Mesendoderm (in vitro differentiated cells): ENCODE measurements at regions not wholly inside any gene's neighbourhood (a gene's known extent, or its start where the extent isn't known, plus 50 kb on each side); places are given as distances from the start of the nearest gene placed in this dataset.
"Not testable (repeated sequence)": the region's sequence is repeated elsewhere in the genome, so short reads cannot be mapped to it uniquely, and the experiment has no call there.

ENCODE experiments used
- DNase-seq: peaks from one replicate; pipeline ENCODE4 v3.0.0; 2013
- H2AK5ac ChIP-seq: 2 replicates; pipeline ENCODE4 v1.6.1; 2013; ENCODE audit warnings: low read length, inconsistent platforms
- H2BK120ac ChIP-seq: 2 replicates; pipeline ENCODE4 v1.6.1; 2013; ENCODE audit warnings: low read depth, mild to moderate bottlenecking, low read length, moderate library complexity, mixed read lengths
- H2BK15ac ChIP-seq: replicated peaks from 2 replicates; pipeline ENCODE4 v1.6.1; 2013; ENCODE audit warnings: low read depth, mild to moderate bottlenecking, moderate library complexity
- H2BK5ac ChIP-seq: 2 replicates; pipeline ENCODE4 v1.6.1; 2013; ENCODE audit warnings: low read length, inconsistent platforms
- H3K18ac ChIP-seq: 2 replicates; pipeline ENCODE4 v1.6.1; 2013; ENCODE audit warnings: mild to moderate bottlenecking, low read length, mixed read lengths
- H3K23ac ChIP-seq: one replicate; pipeline ENCODE4 v1.6.1; 2013; ENCODE audit warnings: low read length
- H3K27ac ChIP-seq: 2 replicates; pipeline ENCODE4 v1.5.1; 2013; ENCODE audit warnings: low read depth, mild to moderate bottlenecking, inconsistent platforms, low read length, moderate library complexity
- H3K27me3 ChIP-seq: 2 replicates; pipeline ENCODE4 v1.6.1; 2013; ENCODE audit warnings: low read length, control low read depth, mild to moderate bottlenecking, inconsistent platforms; ENCODE audit not compliant: insufficient read depth, poor library complexity
- H3K36me3 ChIP-seq: 2 replicates; pipeline ENCODE4 v1.6.1; 2013; ENCODE audit warnings: low read length, inconsistent platforms; ENCODE audit not compliant: control insufficient read depth, insufficient read depth
- H3K4ac ChIP-seq: one replicate; pipeline ENCODE4 v1.6.1; 2013; ENCODE audit warnings: low read depth, mild to moderate bottlenecking, low read length, moderate library complexity
- H3K4me1 ChIP-seq: 2 replicates; pipeline ENCODE4 v1.6.1; 2013; ENCODE audit warnings: low read depth, low read length, inconsistent platforms; ENCODE audit not compliant: control insufficient read depth
- H3K4me2 ChIP-seq: 2 replicates; pipeline ENCODE4 v1.6.1; 2013; ENCODE audit warnings: low read length
- H3K4me3 ChIP-seq: 2 replicates; pipeline ENCODE4 v1.5.1; 2013; ENCODE audit warnings: mild to moderate bottlenecking, low read length
- H3K56ac ChIP-seq: one replicate; pipeline ENCODE4 v1.6.1; 2013; ENCODE audit warnings: low read length
- H3K79me1 ChIP-seq: 2 replicates; pipeline ENCODE4 v1.6.1; 2013; ENCODE audit warnings: low read length, inconsistent platforms
- H3K79me2 ChIP-seq: 2 replicates; pipeline ENCODE4 v1.6.1; 2013; ENCODE audit warnings: mild to moderate bottlenecking, low read length; ENCODE audit not compliant: control insufficient read depth, insufficient read depth
- H3K9ac ChIP-seq: 2 replicates; pipeline ENCODE4 v1.6.1; 2013; ENCODE audit warnings: low read length, inconsistent platforms
- H4K5ac ChIP-seq: one replicate; pipeline ENCODE4 v1.6.1; 2013; ENCODE audit warnings: low read length
- H4K8ac ChIP-seq: one replicate; pipeline ENCODE4 v1.6.1; 2013; ENCODE audit warnings: low read depth, mild to moderate bottlenecking, control low read depth, low read length, moderate library complexity
- WGBS: extraction: QIAGEN DNeasy Blood & Tissue Kit; methylation state at CpG from one replicate; pipeline ENCODE4 v1.1.7; 2013; ENCODE audit warnings: low lambda C conversion rate, missing lambda C conversion rate; ENCODE audit not compliant: insufficient coverage; ENCODE audit errors: extremely low coverage; 5-methylcytosine and 5-hydroxymethylcytosine counted together

- Histone ChIP-seq H4K8ac (no peak overlapping the region), H2BK120ac (no peak overlapping the region), H4K5ac (no peak overlapping the region), H3K4me2 (no peak overlapping the region), H3K27me3 (no peaks in the 10 kb centered on the region), H3K4ac (no peak overlapping the region), H3K79me2 (no peaks in the 10 kb centered on the region), H2BK15ac (no peak overlapping the region), H3K4me3 (no peak overlapping the region), H2AK5ac (no peak overlapping the region), H3K56ac (no peak overlapping the region), H3K18ac (no peak overlapping the region), H3K9ac (no peak overlapping the region), H2BK5ac (no peak overlapping the region), H3K4me1 (peaks cover 2% of the 10 kb centered on the region), H3K23ac (no peak overlapping the region), H3K79me1 (no peaks in the 10 kb centered on the region), H3K36me3 (no peaks in the 10 kb centered on the region), H3K27ac (no peak overlapping the region)
- no peak for DNase-seq
- no CpG with 5 or more reads among the region's 5 CpGs for WGBS
Measured at GRCh38 chr10:129063877-129064276, 403.2 kb upstream of the MGMT start.

GRCh38 chr10:129066529-129066928, 400.5 kb upstream of the MGMT start:
- not testable (repeated sequence) for H4K8ac ChIP-seq, H3K27ac ChIP-seq, H4K5ac ChIP-seq, H3K4me2 ChIP-seq, H3K23ac ChIP-seq, H3K4me3 ChIP-seq, H3K27me3 ChIP-seq, H2AK5ac ChIP-seq, H3K4me1 ChIP-seq, H3K18ac ChIP-seq, H3K79me2 ChIP-seq, H3K79me1 ChIP-seq, H3K9ac ChIP-seq, H2BK15ac ChIP-seq, H2BK120ac ChIP-seq, H2BK5ac ChIP-seq, H3K4ac ChIP-seq, H3K56ac ChIP-seq, H3K36me3 ChIP-seq, DNase-seq
- WGBS: no CpG with 5 or more reads among the region's 4 CpGs

DNA sequence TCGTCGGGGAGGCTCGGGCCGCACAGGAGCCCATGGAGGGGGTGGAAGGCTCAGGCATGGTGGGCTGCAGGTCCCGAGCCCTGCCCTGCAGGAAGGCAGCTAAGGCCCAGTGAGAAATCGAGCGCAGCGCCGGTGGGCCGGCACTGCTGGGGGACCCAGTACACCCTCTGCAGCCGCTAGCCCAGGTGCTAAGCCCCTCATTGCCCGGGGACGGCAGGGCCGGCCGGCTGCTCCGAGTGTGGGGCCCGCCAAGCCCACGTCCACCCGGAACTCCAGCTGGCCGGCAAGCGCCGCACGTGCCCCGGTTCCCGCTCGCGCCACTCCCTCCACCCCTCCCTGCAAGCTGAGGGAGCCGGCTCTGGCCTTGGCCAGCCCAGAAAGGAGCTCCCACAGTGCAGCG, 395.6 kb upstream of the MGMT start:
- WGBS: no CpG with 5 or more reads among the region's 29 CpGs
- not testable (repeated sequence) for DNase-seq, H3K23ac ChIP-seq, H3K79me2 ChIP-seq, H2BK15ac ChIP-seq, H4K8ac ChIP-seq, H3K56ac ChIP-seq, H2AK5ac ChIP-seq, H3K9ac ChIP-seq, H3K79me1 ChIP-seq, H3K27ac ChIP-seq, H4K5ac ChIP-seq, H3K4me1 ChIP-seq, H3K18ac ChIP-seq, H3K36me3 ChIP-seq, H3K4me3 ChIP-seq, H2BK120ac ChIP-seq, H3K27me3 ChIP-seq, H2BK5ac ChIP-seq, H3K4ac ChIP-seq, H3K4me2 ChIP-seq

DNA sequence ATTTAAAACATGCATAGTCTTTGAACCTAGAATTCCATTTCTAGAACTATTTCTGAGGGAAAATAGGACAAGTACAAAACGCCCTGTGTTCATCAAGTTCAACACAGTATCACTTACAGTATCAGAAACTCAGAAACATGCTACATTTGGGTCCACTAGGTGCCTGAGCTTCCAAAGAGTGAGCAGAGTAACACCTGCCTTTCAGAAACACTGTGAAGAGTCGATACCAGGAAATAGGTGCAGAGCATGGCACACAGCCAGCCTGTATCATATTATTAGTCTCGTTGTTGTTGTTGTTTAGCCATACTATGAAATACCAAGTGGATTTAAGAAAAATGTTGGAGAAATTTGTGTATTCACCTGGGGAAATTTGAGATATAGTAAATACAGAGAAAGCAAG, 392.1 kb upstream of the MGMT start:
- Histone ChIP-seq H2BK5ac (no peak overlapping the region), H3K56ac (no peak overlapping the region), H3K23ac (no peak overlapping the region), H2BK120ac (no peak overlapping the region), H3K4ac (no peak overlapping the region), H3K36me3 (no peaks in the 10 kb centered on the region), H2AK5ac (no peak overlapping the region), H3K9ac (no peak overlapping the region), H4K5ac (no peak overlapping the region), H4K8ac (no peak overlapping the region), H3K18ac (no peak overlapping the region), H2BK15ac (no peak overlapping the region), H3K4me3 (no peak overlapping the region), H3K27ac (no peak overlapping the region), H3K27me3 (no peaks in the 10 kb centered on the region), H3K4me2 (no peak overlapping the region), H3K4me1 (no peaks in the 10 kb centered on the region), H3K79me1 (no peaks in the 10 kb centered on the region), H3K79me2 (no peaks in the 10 kb centered on the region)
- no peak for DNase-seq
- WGBS: no CpG with 5 or more reads among the region's 3 CpGs

GRCh38 chr10:129075508-129075907, 391.5 kb upstream of the MGMT start:
- Histone ChIP-seq H3K79me2 (no peaks in the 10 kb centered on the region), H3K4me2 (no peak overlapping the region), H4K8ac (no peak overlapping the region), H3K56ac (no peak overlapping the region), H2AK5ac (no peak overlapping the region), H2BK5ac (no peak overlapping the region), H3K4me3 (no peak overlapping the region), H3K79me1 (no peaks in the 10 kb centered on the region), H2BK15ac (no peak overlapping the region), H3K18ac (no peak overlapping the region), H4K5ac (no peak overlapping the region), H3K27ac (no peak overlapping the region), H3K23ac (no peak overlapping the region), H3K9ac (no peak overlapping the region), H3K27me3 (no peaks in the 10 kb centered on the region), H3K4ac (no peak overlapping the region), H3K4me1 (no peaks in the 10 kb centered on the region), H2BK120ac (no peak overlapping the region), H3K36me3 (no peaks in the 10 kb centered on the region)
- DNase-seq: no peak
- no CpG with 5 or more reads among the region's 6 CpGs for WGBS

- Histone ChIP-seq H3K9ac (no peak overlapping the region), H2BK5ac (no peak overlapping the region), H2BK15ac (no peak overlapping the region), H3K27ac (no peak overlapping the region), H3K4me3 (no peak overlapping the region), H3K79me2 (no peaks in the 10 kb centered on the region), H4K5ac (no peak overlapping the region), H2AK5ac (no peak overlapping the region), H3K18ac (no peak overlapping the region), H3K4ac (no peak overlapping the region), H4K8ac (no peak overlapping the region), H2BK120ac (no peak overlapping the region), H3K23ac (no peak overlapping the region), H3K36me3 (no peaks in the 10 kb centered on the region), H3K4me2 (no peak overlapping the region), H3K27me3 (no peaks in the 10 kb centered on the region), H3K4me1 (no peaks in the 10 kb centered on the region), H3K79me1 (no peaks in the 10 kb centered on the region), H3K56ac (no peak overlapping the region)
- WGBS: no CpG with 5 or more reads among the region's 11 CpGs
- no peak for DNase-seq
Measured at GRCh38 chr10:129075927-129076326, 391.1 kb upstream of the MGMT start.
